PC-9 (cell line): ENCODE measurements at regions not wholly inside any gene's neighbourhood (a gene's known extent, or its start where the extent isn't known, plus 50 kb on each side); places are given as distances from the start of the nearest gene placed in this dataset.

ENCODE experiments used
- BruUV-seq: library from RNA; stranded (reverse); fragments of 400-500 nt; replicated peaks from 2 replicates; lab custom pipeline; 2021; lab: Mats Ljungman, UMichigan
- CTCF ChIA-PET: fragments of 300-600 bp; sonication (Branson Sonifier 250); formaldehyde crosslinking; loops from one replicate; lab custom pipeline; 2022; ENCODE audit warnings: antibody characterized with exemption; lab: Charles Lee
- POLR2A ChIA-PET: fragments of 300-600 bp; sonication (Branson Sonifier 250); formaldehyde crosslinking; loops from one replicate; lab custom pipeline; 2022; ENCODE audit warnings: antibody characterized with exemption; ENCODE audit not compliant: unreplicated experiment; lab: Charles Lee
- DNase-seq, 2 experiments: peaks; one replicate each; pipeline versions ENCODE4 v3.0.0 to v3.0.0-alpha.2; 2015 to 2022; ENCODE audit warnings: mixed read lengths in 1 of 2
- H2AFZ ChIP-seq: fragments of 200-600 bp; sonication (generic); 2 replicates; pipeline ENCODE4 v1.8.1; 2017; ENCODE audit warnings: antibody characterized with exemption
- H3F3A ChIP-seq: fragments of 200-600 bp; sonication (generic); 2 replicates; pipeline ENCODE4 v1.8.1; 2017; ENCODE audit warnings: antibody characterized with exemption, mild to moderate bottlenecking, low read depth; ENCODE audit not compliant: insufficient read depth
- H3K27ac ChIP-seq: fragments of 200-600 bp; sonication (generic); 2 replicates; pipeline ENCODE4 v1.6.1; 2016; ENCODE audit warnings: mixed run types
- H3K27me3 ChIP-seq: fragments of 200-600 bp; sonication (generic); 2 replicates; pipeline ENCODE4 v1.6.1; 2016; ENCODE audit warnings: low read depth, mixed run types; ENCODE audit not compliant: insufficient read depth
- H3K36me3 ChIP-seq: fragments of 200-600 bp; sonication (generic); 2 replicates; pipeline ENCODE4 v1.6.1; 2016; ENCODE audit warnings: low read depth, mixed run types
- H3K4me1 ChIP-seq: fragments of 200-600 bp; sonication (generic); replicated peaks from 2 replicates; pipeline ENCODE4 v1.6.1; 2016; ENCODE audit warnings: mixed run types; ENCODE audit not compliant: insufficient read depth
- H3K4me2 ChIP-seq: fragments of 200-600 bp; sonication (generic); 2 replicates; pipeline ENCODE4 v1.6.1; 2017; ENCODE audit warnings: mixed run types
- H3K4me3 ChIP-seq: fragments of 200-600 bp; sonication (generic); 2 replicates; pipeline ENCODE4 v1.6.1; 2016; ENCODE audit warnings: mixed run types
- H3K79me2 ChIP-seq: fragments of 200-600 bp; sonication (generic); 2 replicates; pipeline ENCODE4 v1.6.1; 2017; ENCODE audit warnings: low read depth, mixed run types
- H3K9me2 ChIP-seq: fragments of 200-600 bp; sonication (generic); 2 replicates; pipeline ENCODE4 v1.8.1; 2017; ENCODE audit warnings: mild to moderate bottlenecking; ENCODE audit not compliant: insufficient read depth
- H3K9me3 ChIP-seq: fragments of 200-600 bp; sonication (generic); 2 replicates; pipeline ENCODE4 v1.8.1; 2016; ENCODE audit warnings: low read depth; ENCODE audit not compliant: insufficient read depth
- H4K20me1 ChIP-seq: fragments of 200-600 bp; sonication (generic); 2 replicates; pipeline ENCODE4 v1.8.1; 2017; ENCODE audit not compliant: insufficient read depth
- EZH2 ChIP-seq: fragments of 200-600 bp; sonication (generic); IDR thresholded peaks from 2 replicates; pipeline ENCODE4 v1.8.0; 2017; ENCODE audit warnings: antibody characterized with exemption, low read depth
- intact Hi-C: fragments of 100-400 bp; cut with micrococcal nuclease; formaldehyde crosslinking; loops from one replicate; pipeline ENCODE4 v1.10.0; 2022; ENCODE audit not compliant: unreplicated experiment
- TF ChIP-seq, protein P1 (sequence below): fragments of 200-600 bp; sonication (generic); conservative IDR thresholded peaks from 2 replicates; pipeline ENCODE4 v1.6.1; 2017; ENCODE audit warnings: mixed run types, antibody characterized with exemption, mild to moderate bottlenecking, moderate library complexity

DNA sequence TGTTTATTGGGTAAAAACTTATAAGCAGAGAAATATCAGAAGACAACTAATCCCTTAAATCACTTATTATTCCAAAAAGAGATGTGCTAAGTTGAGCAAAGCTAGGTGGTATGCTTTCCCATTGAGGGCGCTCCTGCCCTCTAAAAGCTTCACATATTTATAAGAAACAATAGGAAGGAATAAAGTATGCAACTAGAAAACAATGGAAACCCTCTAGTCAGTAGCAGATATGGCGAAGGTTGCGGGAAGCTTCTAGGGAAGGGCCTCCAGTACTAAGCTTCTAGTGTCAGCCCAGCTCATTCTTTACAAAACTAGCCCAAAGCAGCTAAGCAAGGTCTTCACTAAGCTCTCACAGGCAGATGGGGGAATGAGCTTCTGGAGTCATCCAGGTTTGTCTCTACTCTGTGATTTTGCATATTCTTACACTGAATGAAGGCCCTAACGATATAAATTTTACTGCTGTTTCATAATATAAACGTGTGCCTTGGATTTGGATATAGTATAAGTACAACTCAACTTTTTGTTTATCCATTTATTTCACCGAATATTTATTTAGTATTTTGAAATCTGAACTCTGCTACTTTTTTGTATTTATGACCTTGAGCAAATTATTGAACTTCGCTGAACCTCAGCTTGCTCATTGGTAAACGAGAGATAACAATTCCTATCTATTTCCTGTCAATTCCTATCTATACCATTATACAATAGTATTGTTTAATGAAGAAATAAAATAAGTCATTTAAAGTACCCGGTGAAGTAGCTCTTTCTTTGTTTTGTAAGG is 571.4 kb downstream of the ELAVL2 start:
- Histone ChIP-seq H3K36me3 (no peaks in the 10 kb centered on the region), H3K4me1 (no peaks in the 10 kb centered on the region), H3K27ac (no peak overlapping the region), H3K27me3 (no peaks in the 10 kb centered on the region), H3K4me3 (no peak overlapping the region), H2AFZ (no peak overlapping the region), H4K20me1 (no peaks in the 10 kb centered on the region), H3F3A (no peaks in the 10 kb centered on the region), H3K9me2 (no peaks in the 10 kb centered on the region), H3K4me2 (no peak overlapping the region), H3K79me2 (no peaks in the 10 kb centered on the region), H3K9me3 (no peaks in the 10 kb centered on the region)
- TF ChIP-seq EZH2, result no peak
- TF ChIP-seq, protein P1, sequence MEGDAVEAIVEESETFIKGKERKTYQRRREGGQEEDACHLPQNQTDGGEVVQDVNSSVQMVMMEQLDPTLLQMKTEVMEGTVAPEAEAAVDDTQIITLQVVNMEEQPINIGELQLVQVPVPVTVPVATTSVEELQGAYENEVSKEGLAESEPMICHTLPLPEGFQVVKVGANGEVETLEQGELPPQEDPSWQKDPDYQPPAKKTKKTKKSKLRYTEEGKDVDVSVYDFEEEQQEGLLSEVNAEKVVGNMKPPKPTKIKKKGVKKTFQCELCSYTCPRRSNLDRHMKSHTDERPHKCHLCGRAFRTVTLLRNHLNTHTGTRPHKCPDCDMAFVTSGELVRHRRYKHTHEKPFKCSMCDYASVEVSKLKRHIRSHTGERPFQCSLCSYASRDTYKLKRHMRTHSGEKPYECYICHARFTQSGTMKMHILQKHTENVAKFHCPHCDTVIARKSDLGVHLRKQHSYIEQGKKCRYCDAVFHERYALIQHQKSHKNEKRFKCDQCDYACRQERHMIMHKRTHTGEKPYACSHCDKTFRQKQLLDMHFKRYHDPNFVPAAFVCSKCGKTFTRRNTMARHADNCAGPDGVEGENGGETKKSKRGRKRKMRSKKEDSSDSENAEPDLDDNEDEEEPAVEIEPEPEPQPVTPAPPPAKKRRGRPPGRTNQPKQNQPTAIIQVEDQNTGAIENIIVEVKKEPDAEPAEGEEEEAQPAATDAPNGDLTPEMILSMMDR, result no peak
- DNase-seq, result no peak
- ChIA-PET CTCF (no interaction called here), POLR2A (no interaction called here)
- intact Hi-C loops, result no loop called here
- BruUV-seq, result no TSS peak

DNA sequence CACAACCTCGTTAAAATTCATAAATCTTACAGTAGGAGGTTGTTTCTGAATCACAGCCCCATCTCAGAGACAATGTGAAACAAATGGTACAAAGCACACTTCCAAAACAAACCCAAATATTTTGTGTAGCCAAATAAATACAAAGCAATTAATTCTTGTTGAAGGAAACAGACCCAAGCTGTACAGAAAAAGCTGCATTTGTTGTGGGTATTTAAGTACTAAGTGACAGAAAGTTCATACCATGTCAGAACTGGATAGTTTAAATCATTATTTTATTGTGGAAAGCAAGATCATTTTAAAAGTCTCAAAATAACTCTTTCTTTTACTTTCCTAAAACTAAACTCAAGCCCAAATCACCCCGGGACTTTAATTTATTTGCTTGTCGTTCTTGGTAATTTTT is 570.7 kb downstream of the ELAVL2 start:
- Histone ChIP-seq H3K9me3 (no peaks in the 10 kb centered on the region), H3K4me3 (no peak overlapping the region), H3F3A (no peaks in the 10 kb centered on the region), H3K9me2 (no peaks in the 10 kb centered on the region), H3K4me2 (no peak overlapping the region), H4K20me1 (no peaks in the 10 kb centered on the region), H3K27ac (no peak overlapping the region), H3K4me1 (no peaks in the 10 kb centered on the region), H3K27me3 (no peaks in the 10 kb centered on the region), H2AFZ (no peak overlapping the region), H3K79me2 (no peaks in the 10 kb centered on the region), H3K36me3 (no peaks in the 10 kb centered on the region)
- TF ChIP-seq, protein P1, result no peak
- no peak for TF ChIP-seq EZH2
- intact Hi-C loops, result no loop called here
- ChIA-PET CTCF (no interaction called here), POLR2A (no interaction called here)
- DNase-seq, result no peak
- no TSS peak for BruUV-seq

DNA sequence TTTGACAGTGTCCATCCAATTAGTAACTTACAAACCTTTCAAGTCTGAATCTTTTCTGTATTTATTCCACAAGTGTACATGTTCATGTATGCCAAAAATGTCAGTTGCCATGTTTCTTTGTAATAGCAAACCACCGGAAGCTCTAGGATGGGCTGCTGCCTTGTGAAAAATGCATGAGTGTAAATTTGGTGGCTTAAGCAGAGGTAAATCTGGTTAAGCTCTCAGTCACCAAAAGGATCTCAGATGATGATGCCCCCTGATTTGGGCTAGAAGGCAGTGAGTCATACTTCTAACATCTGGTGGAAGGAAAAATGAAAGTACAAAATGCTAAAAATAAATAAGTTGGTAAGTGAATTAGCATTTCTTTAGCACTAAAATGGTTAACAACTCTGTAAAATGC is 567.5 kb downstream of the ELAVL2 start:
- Histone ChIP-seq H3K27me3 (no peaks in the 10 kb centered on the region), H3K36me3 (no peaks in the 10 kb centered on the region), H3K9me3 (no peaks in the 10 kb centered on the region), H3K27ac (no peak overlapping the region), H3K4me3 (no peak overlapping the region), H3K4me2 (no peak overlapping the region), H3K79me2 (no peaks in the 10 kb centered on the region), H3K9me2 (no peaks in the 10 kb centered on the region), H3F3A (no peaks in the 10 kb centered on the region), H2AFZ (no peak overlapping the region), H3K4me1 (no peaks in the 10 kb centered on the region), H4K20me1 (no peaks in the 10 kb centered on the region)
- ChIA-PET CTCF (no interaction called here), POLR2A (no interaction called here)
- no peak for DNase-seq
- TF ChIP-seq, protein P1, result no peak
- TF ChIP-seq EZH2, result no peak
- BruUV-seq, result no TSS peak
- intact Hi-C loops, result no loop called here
